HG02571 (cell line): ENCODE measurements at regions not wholly inside any gene's neighbourhood (a gene's known extent, or its start where the extent isn't known, plus 50 kb on each side); places are given as distances from the start of the nearest gene placed in this dataset.

Experiments
- ATAC-seq: cut with Tn5 transposase; IDR thresholded peaks from one replicate; pipeline ENCODE4 v1.9.1; 2021; ENCODE audit warnings: mild to moderate bottlenecking, moderate library complexity; ENCODE audit not compliant: unreplicated experiment

DNA sequence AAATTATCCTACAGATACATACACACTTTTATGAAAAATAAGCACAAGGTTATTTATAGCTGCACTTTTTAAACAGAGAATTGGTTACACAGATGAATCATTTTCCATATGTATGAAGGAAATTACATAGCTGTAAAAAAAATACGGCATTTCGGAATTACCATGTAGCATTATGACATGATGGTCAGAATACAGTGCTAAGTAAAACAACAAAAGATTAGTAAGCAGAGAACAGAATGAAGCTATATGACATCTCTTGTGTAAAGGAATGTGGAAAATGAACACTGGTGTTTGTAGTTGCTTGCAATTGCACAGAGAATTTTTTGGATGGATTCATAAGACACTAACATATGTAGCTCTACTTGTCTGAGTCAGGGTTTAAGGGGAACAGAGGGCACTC is 1222.0 kb upstream of the PRKX start:
- ATAC-seq = no peak

DNA sequence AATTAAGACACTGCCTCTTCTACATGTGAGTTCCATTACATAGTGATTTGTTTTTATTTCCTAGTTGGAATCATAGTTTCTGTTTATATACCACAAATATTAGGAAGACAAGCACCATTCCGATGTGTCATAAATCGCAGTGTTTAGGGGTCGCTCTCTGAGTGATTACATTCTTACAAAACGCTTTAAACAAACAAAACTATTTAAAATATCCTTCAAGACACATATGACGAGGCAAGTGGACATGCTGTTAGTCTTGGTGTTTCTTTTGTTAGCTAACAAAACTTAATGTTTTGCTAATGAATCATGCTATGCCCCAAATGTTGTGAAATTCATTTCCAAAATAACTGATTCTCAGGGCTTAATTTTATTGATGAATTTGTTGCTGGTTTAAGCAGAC is 1219.3 kb upstream of the PRKX start:
- no peak for ATAC-seq

DNA sequence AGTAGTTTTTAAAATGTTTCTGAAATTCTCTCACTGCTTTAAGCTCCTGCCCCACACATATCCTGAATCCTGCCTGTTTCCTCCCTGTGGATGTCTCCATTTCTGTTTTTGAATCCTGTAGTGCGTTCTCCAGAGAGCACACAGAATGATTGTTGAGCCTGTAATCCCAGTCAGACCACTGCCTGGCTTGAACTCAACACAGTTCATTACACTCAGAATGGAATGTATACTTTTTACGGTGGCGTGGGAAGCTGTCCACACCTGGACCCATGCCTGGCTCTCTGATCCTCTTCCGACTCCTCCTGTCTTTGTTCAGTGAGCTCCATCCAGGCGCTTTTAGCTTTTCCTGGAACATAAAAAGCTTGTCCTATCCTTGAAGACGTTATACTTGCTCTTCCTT is 1217.0 kb upstream of the PRKX start:
- ATAC-seq = no peak

DNA sequence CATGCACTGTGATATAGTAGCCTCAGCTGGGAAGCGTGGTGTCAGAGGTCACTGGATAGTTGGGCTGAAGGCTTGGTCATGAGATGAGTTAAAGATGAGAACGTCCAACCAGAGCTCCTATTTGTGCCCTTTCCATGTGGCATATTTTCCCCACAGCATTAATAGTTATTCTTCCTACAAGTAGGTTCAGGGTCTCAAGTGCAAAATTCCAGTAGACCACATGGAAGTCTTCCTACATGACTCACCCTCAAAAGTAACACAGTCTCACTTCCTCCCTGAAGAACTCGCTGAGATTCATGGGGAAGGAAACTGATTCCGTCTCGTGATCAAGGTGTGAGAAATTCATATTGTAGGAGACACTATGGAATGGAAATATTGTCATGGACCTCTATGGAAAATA is 1212.5 kb upstream of the PRKX start:
- no peak for ATAC-seq

DNA sequence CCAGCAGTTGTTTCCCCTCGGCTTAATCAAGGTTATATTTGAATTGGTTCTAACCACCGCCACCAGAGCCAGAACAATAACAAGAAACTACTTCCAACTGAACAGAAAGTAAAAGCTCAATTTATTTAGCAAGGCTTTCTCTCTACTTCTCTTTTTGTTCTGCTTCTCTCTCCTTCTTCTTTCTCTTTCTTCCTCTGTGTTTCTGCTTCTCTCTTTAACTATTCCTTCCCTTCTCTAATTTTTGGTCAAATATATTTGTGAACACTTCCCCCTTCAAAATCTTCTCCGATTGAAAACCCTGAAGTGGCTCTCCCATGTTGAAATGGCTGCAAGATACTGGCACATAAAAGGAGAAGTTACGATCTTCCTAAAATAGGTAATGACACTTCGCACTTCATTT is 1195.9 kb upstream of the PRKX start:
- no peak for ATAC-seq

- no peak for ATAC-seq
Measured at GRCh38 chrX:4905576-4905975, 1192.1 kb upstream of the PRKX start.

DNA sequence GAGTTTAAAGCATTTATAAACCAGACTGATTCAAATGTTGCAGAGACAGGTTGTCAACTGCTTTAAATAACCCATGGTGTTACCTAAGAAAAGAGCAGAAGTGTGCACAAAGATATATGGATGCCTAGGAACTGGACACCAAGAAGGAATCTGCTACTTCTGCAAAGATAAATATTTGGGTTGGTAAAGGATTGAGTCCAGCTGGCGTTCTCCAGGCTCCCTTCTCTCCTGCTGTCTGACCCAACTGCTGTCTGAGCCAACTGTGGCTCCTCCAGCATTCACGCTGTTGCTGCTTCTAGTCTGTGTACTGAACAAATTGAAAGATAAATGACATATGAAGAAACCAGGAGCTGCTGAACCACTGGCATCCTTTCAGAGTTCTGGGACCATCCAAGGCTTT is 1167.8 kb upstream of the PRKX start:
- ATAC-seq = no peak

GRCh38 chrX:4878640-4879039 is 1165.2 kb upstream of the PRKX start:
- ATAC-seq = no peak

- ATAC-seq = no peak
Measured at GRCh38 chrX:4876268-4876667, 1162.8 kb upstream of the PRKX start.

DNA sequence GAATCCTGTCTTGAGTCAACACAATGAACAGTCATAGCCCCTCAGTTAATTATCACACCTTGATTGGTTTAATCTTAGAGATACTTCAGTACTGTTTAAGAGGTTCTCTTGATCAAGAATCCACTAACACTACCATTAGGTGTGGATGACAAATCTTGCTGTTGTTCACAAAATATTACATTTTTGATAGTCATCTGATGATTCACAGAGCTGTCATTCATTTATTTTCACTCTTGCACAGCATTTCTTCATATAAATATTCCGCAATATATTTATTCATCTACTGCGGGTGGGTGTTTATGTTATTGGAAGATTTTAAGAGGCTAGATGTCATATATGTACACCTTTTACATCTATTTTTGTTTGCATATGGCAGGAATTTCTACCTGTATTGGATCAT is 1138.1 kb upstream of the PRKX start:
- no peak for ATAC-seq

GRCh38 chrX:4850312-4850711 is 1136.9 kb upstream of the PRKX start:
- no peak for ATAC-seq

DNA sequence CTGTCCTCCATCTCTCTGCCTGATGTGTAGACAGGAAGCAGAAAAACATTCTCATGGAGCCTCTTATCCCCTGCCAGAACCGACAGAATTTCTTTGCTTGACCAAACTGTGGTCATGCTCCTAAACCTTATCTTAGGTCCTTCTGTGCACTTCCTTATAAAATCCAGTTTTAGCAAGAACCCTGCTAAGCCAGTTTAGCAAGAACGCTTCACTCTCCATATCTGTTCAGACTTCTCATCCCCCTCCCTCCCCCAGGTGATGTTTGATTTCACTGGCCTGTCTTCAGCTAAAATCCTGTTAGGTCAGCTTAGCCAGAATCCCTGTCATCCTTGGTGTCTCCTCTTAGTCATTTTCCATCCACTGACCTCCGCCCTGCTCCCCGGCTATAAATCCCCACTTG is 1130.9 kb upstream of the PRKX start:
- no peak for ATAC-seq

DNA sequence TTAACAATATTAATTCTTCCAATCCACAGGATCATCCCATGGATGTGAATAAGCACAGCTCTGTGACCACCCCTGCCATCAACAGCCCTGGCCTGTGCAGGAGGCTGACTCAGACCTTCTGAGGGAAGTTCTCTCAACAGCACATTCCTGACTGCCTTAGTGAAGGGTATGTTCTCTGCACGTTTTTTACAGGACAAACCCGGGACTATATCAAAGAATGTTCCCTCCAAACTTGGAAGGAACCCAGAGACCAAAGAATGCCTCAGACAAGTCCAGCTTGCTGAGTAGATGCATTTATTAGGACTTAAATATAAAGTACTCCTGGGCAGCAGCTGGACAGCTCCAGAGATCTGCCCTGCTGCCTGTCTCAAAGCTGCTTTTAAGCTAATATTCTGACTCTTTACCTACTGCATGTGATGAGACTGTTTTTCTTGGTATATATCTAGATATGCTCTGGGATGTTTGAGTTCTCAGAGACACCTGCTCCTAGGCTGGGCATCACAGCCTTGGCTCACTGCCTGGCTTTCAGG is 1127.8 kb upstream of the PRKX start:
- ATAC-seq = no peak

DNA sequence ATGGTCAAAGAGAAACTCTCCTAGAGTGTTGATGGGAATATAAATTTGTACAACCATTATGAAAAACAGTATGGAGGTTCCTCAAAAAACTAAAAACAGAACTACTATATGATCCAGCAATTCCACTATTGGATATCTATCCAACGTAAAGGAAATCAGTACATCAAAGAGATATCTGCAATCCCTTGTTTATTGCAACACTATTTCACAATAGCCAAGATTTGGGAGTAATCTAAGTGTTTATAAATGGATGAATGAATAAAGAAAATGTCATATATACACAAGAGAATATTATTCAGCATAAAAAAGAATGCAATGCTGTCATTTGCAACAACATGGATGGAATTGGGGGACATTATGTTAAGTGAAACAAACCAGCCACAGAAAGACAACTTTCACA is 1118.1 kb upstream of the PRKX start:
- ATAC-seq = no peak

- no peak for ATAC-seq
Measured at GRCh38 chrX:4830880-4831557, 1117.6 kb upstream of the PRKX start.

DNA sequence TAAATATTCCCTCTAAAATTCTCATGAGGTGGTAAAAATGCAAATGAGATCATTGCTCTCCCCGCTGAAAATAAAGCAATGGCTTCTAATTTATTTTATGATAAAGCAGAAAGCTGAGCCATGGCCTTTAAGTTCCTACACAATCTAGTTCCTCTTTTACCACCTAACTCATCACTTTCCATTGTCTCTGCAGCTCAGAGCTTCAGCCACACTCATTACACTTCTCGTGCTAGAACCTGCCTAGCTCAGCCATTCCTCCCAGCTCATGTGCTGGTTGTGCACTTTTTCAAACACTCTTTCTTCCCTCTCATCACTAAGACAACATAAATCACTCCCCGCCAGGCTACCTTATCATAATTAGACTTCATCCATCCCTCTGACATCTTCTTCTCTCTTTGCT is 1112.1 kb upstream of the PRKX start:
- no peak for ATAC-seq

- ATAC-seq = no peak
Measured at GRCh38 chrX:4809571-4809970, 1096.1 kb upstream of the PRKX start.

DNA sequence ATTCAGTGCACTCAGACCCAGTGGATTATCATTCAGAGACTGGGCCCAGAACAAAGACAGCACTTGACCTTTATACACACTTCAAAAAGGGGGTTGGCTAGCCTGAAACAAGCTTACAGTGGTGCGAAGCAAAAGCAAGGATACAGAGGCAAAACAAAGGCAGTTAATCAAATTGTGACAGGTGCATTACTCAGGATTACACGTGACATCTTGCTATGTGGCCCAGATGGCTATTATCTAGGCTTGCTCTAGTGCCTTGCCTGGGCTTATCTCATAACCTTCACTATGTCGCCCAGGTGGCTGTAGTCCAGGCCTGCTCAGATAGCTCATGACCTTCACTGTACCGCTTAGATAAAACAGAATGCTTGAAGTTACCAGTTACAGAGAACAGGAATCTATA is 1092.1 kb upstream of the PRKX start:
- no peak for ATAC-seq

GRCh38 chrX:4800756-4801155 is 1087.3 kb upstream of the PRKX start:
- ATAC-seq = no peak

GRCh38 chrX:4787971-4788370 is 1074.5 kb upstream of the PRKX start:
- no peak for ATAC-seq

DNA sequence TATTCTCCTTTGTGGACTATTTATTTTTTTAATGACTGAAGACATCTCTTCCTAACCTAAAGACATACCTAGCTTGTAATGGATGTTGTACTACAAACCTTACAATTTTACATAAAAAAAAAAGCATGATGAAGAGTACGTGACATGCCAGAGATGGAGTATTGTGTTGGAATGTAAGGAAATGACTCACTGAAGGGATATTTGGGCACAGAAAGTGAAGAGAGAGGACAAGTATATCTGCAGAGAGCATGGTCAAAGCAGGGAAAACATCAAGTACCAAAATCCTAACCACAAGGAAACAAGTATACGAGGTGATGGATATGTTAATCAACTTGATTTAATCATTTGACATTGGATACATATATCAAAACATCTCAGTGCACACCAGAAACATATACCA is 1051.4 kb upstream of the PRKX start:
- ATAC-seq = no peak

DNA sequence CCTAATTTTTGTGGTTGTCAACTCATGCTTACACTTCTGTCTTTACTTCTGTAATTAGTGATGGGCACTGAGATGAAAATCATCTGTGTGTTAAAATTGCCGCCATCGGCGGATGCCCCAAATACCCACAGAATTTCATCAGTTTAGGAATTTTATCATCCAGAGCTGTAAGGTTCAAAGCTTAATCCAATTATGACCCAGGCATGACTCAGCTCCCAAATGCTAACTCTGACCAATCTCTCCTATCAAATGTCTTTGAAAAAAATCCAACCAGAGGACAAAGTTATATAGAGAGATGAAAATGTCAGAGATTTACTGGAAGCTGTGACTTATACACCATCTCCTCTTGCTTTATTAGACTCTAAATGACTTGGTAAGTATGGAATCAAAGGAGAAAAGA is 1048.7 kb upstream of the PRKX start:
- no peak for ATAC-seq

- peak; percentile 87 for ATAC-seq
Measured at GRCh38 chrX:4754878-4755604, 1041.6 kb upstream of the PRKX start.
